ENCODE measurements at regions not wholly inside any gene's neighbourhood (a gene's known extent, or its start where the extent isn't known, plus 50 kb on each side); places are given as distances from the start of the nearest gene placed in this dataset.

GRCh38 chr9:16178294-16178693 lies 625.5 kb downstream of the CCDC171 start:
- no peak for TF ChIP-seq CTCF (IDR thresholded peaks at IDR 0.05)
- no peak for TF ChIP-seq POLR2A (IDR thresholded peaks at IDR 0.05)
- Histone ChIP-seq H3K27ac (no peak overlapping the region), H3K36me3 (no peaks in the 10 kb centered on the region), H3K4me3 (no peak overlapping the region), H3K9me3 (no peaks in the 10 kb centered on the region), H3K27me3 (no peaks in the 10 kb centered on the region), H3K4me1 (no peaks in the 10 kb centered on the region)
- DNase-seq, result no peak
- intact Hi-C loops (cut with DNase I), result no loop called here

- Histone ChIP-seq H3K9me3 (no peaks in the 10 kb centered on the region), H3K36me3 (no peaks in the 10 kb centered on the region), H3K27ac (no peak overlapping the region), H3K4me1 (no peaks in the 10 kb centered on the region), H3K4me3 (no peak overlapping the region), H3K27me3 (no peaks in the 10 kb centered on the region)
- TF ChIP-seq CTCF (IDR thresholded peaks at IDR 0.05) (no peak), POLR2A (IDR thresholded peaks at IDR 0.05) (no peak)
- no peak for DNase-seq
- 70 to 88% methylated on average over 4 to 5 of the region's 5 CpGs for WGBS, 2 donors
- intact Hi-C loops (cut with DNase I), result no loop called here
Measured at GRCh38 chr9:16179566-16179965, 626.7 kb downstream of the CCDC171 start.

GRCh38 chr9:16180091-16180490 lies 627.2 kb downstream of the CCDC171 start:
- no peak overlapping the region for H3K4me3 ChIP-seq
- no peak overlapping the region for H3K27ac ChIP-seq
- H3K4me1 ChIP-seq, result no peaks in the 10 kb centered on the region
- TF ChIP-seq CTCF (IDR thresholded peaks at IDR 0.05), result no peak
- no peak for TF ChIP-seq POLR2A (IDR thresholded peaks at IDR 0.05)
- intact Hi-C loops (cut with DNase I), result no loop called here
- no peak for DNase-seq
- no peaks in the 10 kb centered on the region for H3K27me3 ChIP-seq
- no peaks in the 10 kb centered on the region for H3K9me3 ChIP-seq
- H3K36me3 ChIP-seq, result no peaks in the 10 kb centered on the region
- 67 to 88% methylated on average over 1 of the region's 1 CpG for WGBS, 2 donors

GRCh38 chr9:16180546-16180945 lies 627.7 kb downstream of the CCDC171 start:
- no peaks in the 10 kb centered on the region for H3K4me1 ChIP-seq
- no peak overlapping the region for H3K4me3 ChIP-seq
- WGBS, 2 donors, result 29 to 54% methylated on average over 2 of the region's 2 CpGs
- intact Hi-C loops (cut with DNase I), result no loop called here
- no peak overlapping the region for H3K27ac ChIP-seq
- DNase-seq, result no peak
- H3K27me3 ChIP-seq, result no peaks in the 10 kb centered on the region
- no peaks in the 10 kb centered on the region for H3K9me3 ChIP-seq
- no peak for TF ChIP-seq POLR2A (IDR thresholded peaks at IDR 0.05)
- TF ChIP-seq CTCF (IDR thresholded peaks at IDR 0.05), result no peak
- H3K36me3 ChIP-seq, result no peaks in the 10 kb centered on the region

GRCh38 chr9:16181539-16181938 lies 628.7 kb downstream of the CCDC171 start:
- Histone ChIP-seq H3K4me1 (no peaks in the 10 kb centered on the region), H3K4me3 (no peak overlapping the region), H3K27me3 (no peaks in the 10 kb centered on the region), H3K27ac (no peak overlapping the region), H3K36me3 (no peaks in the 10 kb centered on the region), H3K9me3 (no peaks in the 10 kb centered on the region)
- no peak for TF ChIP-seq CTCF (IDR thresholded peaks at IDR 0.05)
- no peak for TF ChIP-seq POLR2A (IDR thresholded peaks at IDR 0.05)
- WGBS, 2 donors, result 81 to 85% methylated on average over 3 of the region's 3 CpGs
- intact Hi-C loops (cut with DNase I), result no loop called here
- DNase-seq, result no peak

Data from esophagus squamous epithelium (tissue), 5 donors.